ENCODE measurements at regions not wholly inside any gene's neighbourhood (a gene's known extent, or its start where the extent isn't known, plus 50 kb on each side); places are given as distances from the start of the nearest gene placed in this dataset.
"Not testable (repeated sequence)": the region's sequence is repeated elsewhere in the genome, so short reads cannot be mapped to it uniquely, and the experiment has no call there.

GRCh38 chr14:106475214-106475613 lies 948.8 kb downstream of the TMEM121 start:
- intact Hi-C loops (cut with micrococcal nuclease; ENCODE audit: unreplicated experiment); DNase-seq (ENCODE audit: low spot score); POLR2A ChIA-PET (ENCODE audit: low non-redundant PET); H3K4me3 ChIP-seq (ENCODE audit: low read depth, low read length, poor library complexity, severe bottlenecking); H3K27me3 ChIP-seq (replicated peaks; ENCODE audit: insufficient read depth, low read depth, low read length, poor library complexity); H3K27ac ChIP-seq (ENCODE audit: low read depth, low read length, poor library complexity, severe bottlenecking); H3K36me3 ChIP-seq (ENCODE audit: insufficient read depth, low read length, poor library complexity, severe bottlenecking); H3K4me1 ChIP-seq (ENCODE audit: insufficient read depth, low read length, poor library complexity, severe bottlenecking); CTCF ChIA-PET; H3K9me3 ChIP-seq (ENCODE audit: low read depth, low read length, poor library complexity, severe bottlenecking); BruUV-seq (replicated peaks): not testable (repeated sequence)

GRCh38 chr14:106477600-106477999 lies 951.2 kb downstream of the TMEM121 start:
- H3K36me3 ChIP-seq (ENCODE audit: insufficient read depth, low read length, poor library complexity, severe bottlenecking); H3K4me3 ChIP-seq (ENCODE audit: low read depth, low read length, poor library complexity, severe bottlenecking); BruUV-seq (replicated peaks); H3K9me3 ChIP-seq (ENCODE audit: low read depth, low read length, poor library complexity, severe bottlenecking); POLR2A ChIA-PET (ENCODE audit: low non-redundant PET); H3K4me1 ChIP-seq (ENCODE audit: insufficient read depth, low read length, poor library complexity, severe bottlenecking); CTCF ChIA-PET; DNase-seq (ENCODE audit: low spot score); intact Hi-C loops (cut with micrococcal nuclease; ENCODE audit: unreplicated experiment); H3K27me3 ChIP-seq (replicated peaks; ENCODE audit: insufficient read depth, low read depth, low read length, poor library complexity); H3K27ac ChIP-seq (ENCODE audit: low read depth, low read length, poor library complexity, severe bottlenecking): not testable (repeated sequence)

- H3K27me3 ChIP-seq (replicated peaks; ENCODE audit: insufficient read depth, low read depth, low read length, poor library complexity); CTCF ChIA-PET; BruUV-seq (replicated peaks); H3K27ac ChIP-seq (ENCODE audit: low read depth, low read length, poor library complexity, severe bottlenecking); POLR2A ChIA-PET (ENCODE audit: low non-redundant PET); intact Hi-C loops (cut with micrococcal nuclease; ENCODE audit: unreplicated experiment); DNase-seq (ENCODE audit: low spot score); H3K4me3 ChIP-seq (ENCODE audit: low read depth, low read length, poor library complexity, severe bottlenecking); H3K36me3 ChIP-seq (ENCODE audit: insufficient read depth, low read length, poor library complexity, severe bottlenecking); H3K9me3 ChIP-seq (ENCODE audit: low read depth, low read length, poor library complexity, severe bottlenecking); H3K4me1 ChIP-seq (ENCODE audit: insufficient read depth, low read length, poor library complexity, severe bottlenecking): not testable (repeated sequence)
Observed at GRCh38 chr14:106480287-106480686, 953.9 kb downstream of the TMEM121 start.

- DNase-seq (ENCODE audit: low spot score); H3K9me3 ChIP-seq (ENCODE audit: low read depth, low read length, poor library complexity, severe bottlenecking); H3K4me3 ChIP-seq (ENCODE audit: low read depth, low read length, poor library complexity, severe bottlenecking); H3K4me1 ChIP-seq (ENCODE audit: insufficient read depth, low read length, poor library complexity, severe bottlenecking); intact Hi-C loops (cut with micrococcal nuclease; ENCODE audit: unreplicated experiment); H3K27ac ChIP-seq (ENCODE audit: low read depth, low read length, poor library complexity, severe bottlenecking); CTCF ChIA-PET; H3K27me3 ChIP-seq (replicated peaks; ENCODE audit: insufficient read depth, low read depth, low read length, poor library complexity); POLR2A ChIA-PET (ENCODE audit: low non-redundant PET); BruUV-seq (replicated peaks); H3K36me3 ChIP-seq (ENCODE audit: insufficient read depth, low read length, poor library complexity, severe bottlenecking): not testable (repeated sequence)
Observed at GRCh38 chr14:106482213-106482612, 955.8 kb downstream of the TMEM121 start.

- Histone ChIP-seq H3K36me3 (ENCODE audit: insufficient read depth, low read length, poor library complexity, severe bottlenecking) (no peaks in the 10 kb centered on the region), H3K9me3 (ENCODE audit: low read depth, low read length, poor library complexity, severe bottlenecking) (no peaks in the 10 kb centered on the region), H3K4me1 (ENCODE audit: insufficient read depth, low read length, poor library complexity, severe bottlenecking) (peaks cover 5% of the 10 kb centered on the region), H3K4me3 (ENCODE audit: low read depth, low read length, poor library complexity, severe bottlenecking) (no peak overlapping the region), H3K27me3 (replicated peaks; ENCODE audit: insufficient read depth, low read depth, low read length, poor library complexity) (no peaks in the 10 kb centered on the region), H3K27ac (ENCODE audit: low read depth, low read length, poor library complexity, severe bottlenecking) (no peak overlapping the region)
- DNase-seq (ENCODE audit: low spot score): no peak
- POLR2A ChIA-PET (ENCODE audit: low non-redundant PET): no interaction called here
- TF ChIP-seq EZH2 (IDR thresholded peaks at IDR 0.05; ENCODE audit: borderline replicate concordance, low read depth, low read length, poor library complexity, severe bottlenecking): no peak
- TF ChIP-seq CTCF (conservative IDR thresholded peaks at IDR 0.05; ENCODE audit: low read depth, low read length): no peak
- no TSS peak for BruUV-seq (replicated peaks)
- CTCF ChIA-PET: no interaction called here
- intact Hi-C loops (cut with micrococcal nuclease; ENCODE audit: unreplicated experiment): no loop called here
Observed at GRCh38 chr14:106487600-106487999, 961.2 kb downstream of the TMEM121 start.
